BE2C (cell line): ENCODE measurements at regions not wholly inside any gene's neighbourhood (a gene's known extent, or its start where the extent isn't known, plus 50 kb on each side); places are given as distances from the start of the nearest gene placed in this dataset.

ENCODE experiments used
- DNase-seq: peaks from one replicate; pipeline ENCODE4 v3.0.0-alpha.2; 2020
- H3K27me3 ChIP-seq: fragments of 250-450 bp; sonication (Bioruptor Pico); 2 replicates; pipeline ENCODE4 v1.5.1; 2020; ENCODE audit warnings: mild to moderate bottlenecking
- H3K36me3 ChIP-seq: fragments of 250-450 bp; sonication (Bioruptor Pico); 2 replicates; pipeline ENCODE4 v1.5.1; 2020; ENCODE audit warnings: mild to moderate bottlenecking
- H3K4me1 ChIP-seq: fragments of 250-450 bp; sonication (Bioruptor Pico); 2 replicates; pipeline ENCODE4 v1.5.1; 2020
- H3K4me3 ChIP-seq: 2 replicates; pipeline ENCODE4 v1.5.1; 2011; ENCODE audit warnings: low read depth, low read length
- H3K9me3 ChIP-seq: fragments of 250-450 bp; sonication (Bioruptor Pico); 2 replicates; pipeline ENCODE4 v1.5.1; 2020
- TF ChIP-seq, protein P1 (sequence below): IDR thresholded peaks from 2 replicates; pipeline ENCODE4 v1.5.1; 2012; ENCODE audit warnings: mild to moderate bottlenecking, low read depth, low read length

DNA sequence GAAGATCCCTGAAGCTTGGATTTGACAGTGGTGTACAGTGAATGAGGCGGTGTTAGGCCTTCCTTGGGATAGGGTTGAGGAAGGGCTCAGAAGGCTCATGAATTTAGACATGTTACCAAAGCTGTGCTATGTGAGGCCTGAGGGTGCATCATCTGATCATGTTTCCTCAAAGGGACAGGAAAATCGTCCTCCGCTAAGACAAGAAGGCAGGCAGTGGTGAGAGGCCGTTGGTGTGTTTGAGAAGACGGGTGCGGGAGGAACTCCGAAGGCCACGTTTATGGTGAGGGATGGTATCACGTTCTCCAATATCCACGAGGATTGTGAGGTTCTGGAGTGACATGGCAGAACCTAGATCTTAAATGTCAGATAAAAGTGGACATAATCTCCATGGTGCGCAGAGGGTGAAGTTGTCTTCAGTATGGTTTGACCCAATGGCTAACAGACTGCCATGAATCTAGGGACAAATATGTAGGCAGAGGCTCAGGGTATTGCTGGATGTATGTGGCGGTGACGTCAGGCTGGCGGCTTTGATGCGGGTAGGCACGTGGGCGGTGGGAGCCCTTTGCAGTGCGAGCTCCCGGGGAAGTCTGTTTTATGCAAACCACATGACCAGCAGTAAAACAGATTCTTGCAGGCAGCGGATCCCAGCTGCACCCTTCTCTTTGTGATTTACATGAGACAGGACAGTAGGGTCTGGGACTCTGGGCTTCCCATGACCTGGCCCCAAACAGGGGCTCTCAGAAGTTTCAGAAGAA lies 242.3 kb upstream of the B3GAT1 start:
- TF ChIP-seq, protein P1, sequence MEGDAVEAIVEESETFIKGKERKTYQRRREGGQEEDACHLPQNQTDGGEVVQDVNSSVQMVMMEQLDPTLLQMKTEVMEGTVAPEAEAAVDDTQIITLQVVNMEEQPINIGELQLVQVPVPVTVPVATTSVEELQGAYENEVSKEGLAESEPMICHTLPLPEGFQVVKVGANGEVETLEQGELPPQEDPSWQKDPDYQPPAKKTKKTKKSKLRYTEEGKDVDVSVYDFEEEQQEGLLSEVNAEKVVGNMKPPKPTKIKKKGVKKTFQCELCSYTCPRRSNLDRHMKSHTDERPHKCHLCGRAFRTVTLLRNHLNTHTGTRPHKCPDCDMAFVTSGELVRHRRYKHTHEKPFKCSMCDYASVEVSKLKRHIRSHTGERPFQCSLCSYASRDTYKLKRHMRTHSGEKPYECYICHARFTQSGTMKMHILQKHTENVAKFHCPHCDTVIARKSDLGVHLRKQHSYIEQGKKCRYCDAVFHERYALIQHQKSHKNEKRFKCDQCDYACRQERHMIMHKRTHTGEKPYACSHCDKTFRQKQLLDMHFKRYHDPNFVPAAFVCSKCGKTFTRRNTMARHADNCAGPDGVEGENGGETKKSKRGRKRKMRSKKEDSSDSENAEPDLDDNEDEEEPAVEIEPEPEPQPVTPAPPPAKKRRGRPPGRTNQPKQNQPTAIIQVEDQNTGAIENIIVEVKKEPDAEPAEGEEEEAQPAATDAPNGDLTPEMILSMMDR = no peak
- Histone ChIP-seq H3K4me3 (no peak overlapping the region), H3K36me3 (no peaks in the 10 kb centered on the region), H3K9me3 (no peaks in the 10 kb centered on the region), H3K4me1 (no peaks in the 10 kb centered on the region), H3K27me3 (no peaks in the 10 kb centered on the region)
- DNase-seq = no peak

DNA sequence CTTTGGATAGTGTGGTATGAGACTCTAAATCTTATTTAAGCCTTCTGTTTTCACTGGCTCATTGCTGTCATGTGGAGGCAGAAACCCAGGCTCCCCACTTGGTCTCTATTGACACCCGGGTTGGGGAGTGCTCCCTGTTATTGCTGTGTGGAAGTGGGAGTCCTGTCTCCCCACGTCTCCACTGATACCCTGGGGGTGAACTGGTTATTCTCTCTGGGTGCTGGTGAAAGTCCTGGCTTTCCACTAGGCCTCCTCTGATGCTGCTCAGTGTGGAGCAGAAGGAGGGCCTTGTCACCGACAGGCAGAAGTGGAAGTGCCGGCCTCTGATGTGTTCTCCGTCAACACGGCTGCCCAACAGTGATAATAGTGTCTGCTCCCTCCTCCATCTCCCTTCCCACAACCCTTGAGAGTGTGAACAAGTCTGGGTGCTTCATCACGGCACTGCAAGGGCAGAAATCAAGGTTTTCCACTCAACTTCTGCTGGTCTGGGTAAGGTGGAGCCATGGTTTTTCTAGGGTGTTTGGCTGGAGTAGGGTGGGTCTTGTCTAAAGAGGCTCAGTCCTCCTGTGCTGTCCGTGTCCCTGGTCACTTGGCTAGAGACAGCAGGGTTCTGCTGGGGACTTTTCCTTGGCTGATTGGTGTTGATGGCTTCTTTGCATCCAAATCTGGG lies 240.7 kb upstream of the B3GAT1 start:
- H3K27me3 ChIP-seq = no peaks in the 10 kb centered on the region
- no peaks in the 10 kb centered on the region for H3K36me3 ChIP-seq
- H3K4me3 ChIP-seq = no peak overlapping the region
- H3K9me3 ChIP-seq = no peaks in the 10 kb centered on the region
- no peaks in the 10 kb centered on the region for H3K4me1 ChIP-seq
- TF ChIP-seq, protein P1 = no peak
- no peak for DNase-seq

DNA sequence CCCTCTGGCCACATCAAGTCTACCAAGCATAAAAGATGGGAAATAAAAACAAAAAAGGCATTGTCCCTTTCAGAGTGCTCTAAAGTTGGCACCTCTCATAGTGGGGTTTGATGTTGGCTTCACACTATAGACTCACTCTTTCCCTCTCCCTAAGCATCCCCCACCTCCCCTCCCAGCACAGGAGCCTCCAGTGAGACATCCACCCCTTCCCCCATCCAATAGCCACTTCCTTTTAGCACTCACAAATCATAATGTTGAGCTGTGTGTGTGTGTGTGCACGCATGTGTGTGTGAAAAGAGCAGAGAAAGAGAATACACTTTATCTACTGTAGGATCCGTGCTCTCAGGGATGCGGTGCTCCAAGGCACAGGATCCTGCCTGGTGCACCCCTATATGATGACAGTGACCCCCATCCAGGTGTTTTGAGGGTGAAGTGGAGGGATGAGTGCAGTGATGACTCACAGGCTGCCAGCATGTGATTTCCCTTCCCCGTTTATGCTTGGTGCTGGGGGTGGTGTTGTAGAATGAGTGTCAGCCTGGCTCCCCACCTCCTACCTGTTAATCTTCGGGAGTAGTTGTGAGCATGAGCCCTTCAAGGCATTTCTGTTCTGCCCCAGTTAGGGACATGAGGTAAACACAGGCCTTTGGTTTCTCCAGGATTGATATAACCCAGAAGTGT lies 235.2 kb upstream of the B3GAT1 start:
- no peak for DNase-seq
- H3K36me3 ChIP-seq = no peaks in the 10 kb centered on the region
- H3K27me3 ChIP-seq = peaks cover 34% of the 10 kb centered on the region
- H3K9me3 ChIP-seq = no peaks in the 10 kb centered on the region
- TF ChIP-seq, protein P1 = no peak
- H3K4me3 ChIP-seq = no peak overlapping the region
- no peaks in the 10 kb centered on the region for H3K4me1 ChIP-seq

DNA sequence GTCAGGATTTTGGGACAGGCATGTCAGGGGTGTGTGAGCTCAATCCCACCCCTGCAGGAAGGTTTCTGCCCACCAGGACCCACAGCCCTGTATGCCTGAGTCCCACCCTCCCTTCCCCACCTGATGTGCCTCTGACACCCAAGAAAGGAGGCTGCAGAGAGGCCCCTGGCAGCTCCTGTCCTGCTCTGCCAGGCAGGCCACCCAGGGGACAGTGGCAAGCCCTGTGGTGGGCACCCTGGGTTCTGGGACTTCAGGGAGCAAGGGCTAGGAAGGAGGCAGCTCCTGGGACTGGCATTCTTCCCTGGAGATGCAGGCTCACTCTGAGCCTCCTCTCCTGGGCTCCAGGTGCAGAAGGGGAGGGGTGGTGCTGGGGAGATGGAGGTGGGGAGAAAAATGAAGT lies 234.5 kb upstream of the B3GAT1 start:
- H3K4me1 ChIP-seq = no peaks in the 10 kb centered on the region
- DNase-seq = no peak
- H3K9me3 ChIP-seq = no peaks in the 10 kb centered on the region
- TF ChIP-seq, protein P1 = no peak
- peaks cover 38% of the 10 kb centered on the region for H3K27me3 ChIP-seq
- no peak overlapping the region for H3K4me3 ChIP-seq
- H3K36me3 ChIP-seq = no peaks in the 10 kb centered on the region

DNA sequence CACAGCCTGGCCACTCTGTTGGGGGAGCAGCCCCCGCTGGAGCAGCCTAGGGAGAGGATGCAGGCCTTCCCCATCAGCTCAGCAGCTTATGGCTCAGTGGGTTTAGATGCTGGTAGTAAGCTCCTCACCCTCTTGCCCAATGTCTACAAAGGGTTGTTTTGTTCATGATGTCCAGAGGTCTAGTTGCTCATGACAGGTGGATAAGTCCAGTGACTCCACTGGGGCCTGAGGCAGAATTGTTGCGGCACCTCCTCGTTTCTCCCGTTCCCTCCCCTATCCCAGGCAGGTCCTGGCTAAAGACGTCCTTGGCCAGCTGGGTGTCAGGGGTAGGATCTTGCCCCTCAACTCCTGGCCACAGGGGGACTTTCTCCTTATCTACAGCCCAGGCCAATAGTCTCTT lies 233.5 kb upstream of the B3GAT1 start:
- H3K9me3 ChIP-seq = no peaks in the 10 kb centered on the region
- no peaks in the 10 kb centered on the region for H3K36me3 ChIP-seq
- no peak for DNase-seq
- TF ChIP-seq, protein P1 = no peak
- no peak overlapping the region for H3K4me3 ChIP-seq
- H3K4me1 ChIP-seq = no peaks in the 10 kb centered on the region
- H3K27me3 ChIP-seq = peaks cover 43% of the 10 kb centered on the region
